H1 (cell line): ENCODE measurements at regions not wholly inside any gene's neighbourhood (a gene's known extent, or its start where the extent isn't known, plus 50 kb on each side); places are given as distances from the start of the nearest gene placed in this dataset.

Source experiments
- ASH2L ChIP-seq: fragments of 200-600, 300-600 bp; sonication (generic); IDR thresholded peaks from one replicate; pipeline ENCODE4 v1.7.1; 2017; ENCODE audit warnings: low read length
- ATF2 ChIP-seq: IDR thresholded peaks from 2 replicates; pipeline ENCODE4 v1.6.1; 2012; ENCODE audit warnings: low read length, inconsistent platforms
- CTBP2 ChIP-seq: IDR thresholded peaks from 2 replicates; pipeline ENCODE4 v1.7.0; 2011; ENCODE audit warnings: borderline replicate concordance, mild to moderate bottlenecking, moderate library complexity, mixed read lengths, low read length; ENCODE audit not compliant: insufficient read depth, insufficient read length
- CTCF ChIP-seq, 3 experiments: IDR thresholded peaks; 1 replicate in 2 of 3; 2 replicates in 1 of 3; pipeline versions ENCODE4 v1.5.1 to v1.6.1; 2011; ENCODE audit warnings: low read length in 3 of 3, mild to moderate bottlenecking in 3 of 3, inconsistent platforms in 2 of 3, low read depth in 1 of 3, moderate library complexity in 1 of 3; ENCODE audit not compliant: insufficient read depth in 1 of 3; ENCODE audit errors: control extremely low read depth in 1 of 3
- NRF1 ChIP-seq: IDR thresholded peaks from 2 replicates; pipeline ENCODE4 v1.6.1; 2011; ENCODE audit warnings: mild to moderate bottlenecking, low read depth, low read length, improper control_type of control experiment
- POLR2A ChIP-seq, 2 experiments: IDR thresholded peaks; 1 replicate in 1 of 2; 2 replicates in 1 of 2; pipeline ENCODE4 v1.6.1; 2011; ENCODE audit warnings: low read depth in 2 of 2, low read length in 2 of 2, mild to moderate bottlenecking in 2 of 2; ENCODE audit errors: control extremely low read depth in 1 of 2
- POLR2AphosphoS5 ChIP-seq: IDR thresholded peaks from 2 replicates; pipeline ENCODE4 v1.6.1; 2011; ENCODE audit warnings: low read depth, low read length
- TAF7 ChIP-seq: optimal IDR thresholded peaks from 2 replicates; pipeline ENCODE3; 2011; ENCODE audit warnings: low read depth, mild to moderate bottlenecking, inconsistent platforms, low read length, moderate library complexity, borderline replicate concordance

GRCh38 chr9:100718717-100719116, 140.8 kb downstream of the CAVIN4 start:
- TF ChIP-seq CTCF (IDR thresholded peaks at IDR 0.05; ENCODE audit: control extremely low read depth in 1 of 3, insufficient read depth in 1 of 3, low read depth in 1 of 3, low read length in 3 of 3), result no peak
- TF ChIP-seq ATF2, result no peak
- no peak for TF ChIP-seq POLR2A (IDR thresholded peaks at IDR 0.05; ENCODE audit: control extremely low read depth in 1 of 2, low read depth in 2 of 2, low read length in 2 of 2)
- TF ChIP-seq TAF7, result no peak
- no peak for TF ChIP-seq ASH2L
- no peak for TF ChIP-seq POLR2AphosphoS5
- no peak for TF ChIP-seq CTBP2
- TF ChIP-seq NRF1, result no peak
